HCT116 (cell line): ENCODE measurements at regions not wholly inside any gene's neighbourhood (a gene's known extent, or its start where the extent isn't known, plus 50 kb on each side); places are given as distances from the start of the nearest gene placed in this dataset.

Source experiments
- ATAC-seq: fragments of 200-7000 bp; cut with Tn5 transposase; 2 replicates; pipeline ENCODE4 v1.9.1; 2020; ENCODE audit warnings: mild to moderate bottlenecking, moderate library complexity
- BruUV-seq: library from RNA; stranded (reverse); fragments of 400-500 nt; replicated peaks from 2 replicates; lab custom pipeline; 2021; lab: Mats Ljungman, UMichigan
- CTCF ChIA-PET: fragments of 300-600 bp; sonication (Branson Sonifier 250); formaldehyde crosslinking; loops from one replicate; lab custom pipeline; 2021; ENCODE audit warnings: antibody characterized with exemption; lab: Charles Lee
- POLR2A ChIA-PET: fragments of 300-600, 350-600 bp; sonication (Branson Sonifier 250); formaldehyde crosslinking; loops from one replicate; lab custom pipeline; 2021; ENCODE audit warnings: antibody characterized with exemption; lab: Charles Lee
- RAD21 ChIA-PET, 2 experiments: fragments of 300-600 bp; sonication (Branson Sonifier 250); formaldehyde crosslinking; loops; one replicate each; lab custom pipeline; 2023; ENCODE audit warnings: low total read pairs in 2 of 2; ENCODE audit not compliant: uncharacterized antibody in 2 of 2, unreplicated experiment in 2 of 2, low non-redundant PET in 1 of 2; lab: Charles Lee
- DNase-seq: peaks from one replicate; pipeline ENCODE4 v3.0.0-alpha.2; 2010; ENCODE audit warnings: low read depth, low spot score
- H2AFZ ChIP-seq: fragments of 200-600 bp; shearing (Covaris generic), sonication (generic); 2 replicates; pipeline ENCODE4 v1.6.1; 2017; ENCODE audit warnings: low read depth, mixed run types, mixed read lengths, antibody characterized with exemption, low read length; ENCODE audit not compliant: poor library complexity, severe bottlenecking
- H3K27ac ChIP-seq: 2 replicates; pipeline ENCODE4 v1.5.1; 2012; ENCODE audit warnings: low read depth, low read length
- H3K27me3 ChIP-seq: fragments of 200-600 bp; sonication (generic); 2 replicates; pipeline ENCODE4 v1.6.1; 2016; ENCODE audit warnings: mixed run types, low read length, mixed read lengths; ENCODE audit not compliant: insufficient read depth
- H3K36me3 ChIP-seq, 2 experiments: fragments of 200-500 bp in 1 of 2; fragments of 200-600 bp in 1 of 2; sonication (Bioruptor generic) in 1 of 2; sonication (generic) in 1 of 2; 2 replicates each; pipeline versions ENCODE4 v1.5.1 to v1.6.1; 2014 to 2016; ENCODE audit warnings: low read length in 2 of 2, inconsistent platforms in 1 of 2, mixed read lengths in 1 of 2, mixed run types in 1 of 2; ENCODE audit not compliant: insufficient read depth in 2 of 2, control insufficient read depth in 1 of 2
- H3K4me1 ChIP-seq, 2 experiments: fragments of 200-600 bp in 1 of 2; sonication (generic) in 1 of 2; 2 replicates each; pipeline versions ENCODE4 v1.5.1 to v1.6.1; 2012 to 2017; ENCODE audit warnings: low read length in 2 of 2, inconsistent platforms in 1 of 2, mild to moderate bottlenecking in 1 of 2, mixed read lengths in 1 of 2, mixed run types in 1 of 2, moderate library complexity in 1 of 2; ENCODE audit not compliant: insufficient read depth in 2 of 2, control insufficient read depth in 1 of 2
- H3K4me2 ChIP-seq: fragments of 200-600 bp; sonication (generic); 2 replicates; pipeline ENCODE4 v1.6.1; 2017; ENCODE audit warnings: mixed run types, low read length, mixed read lengths
- H3K4me3 ChIP-seq, 2 experiments: fragments of 200-600 bp in 1 of 2; sonication (generic) in 1 of 2; replicated peaks in 1 of 2; 2 replicates each; pipeline ENCODE4 v1.5.1; 2011 to 2016; ENCODE audit warnings: low read length in 2 of 2, control low read depth in 1 of 2, low read depth in 1 of 2, mild to moderate bottlenecking in 1 of 2, mixed read lengths in 1 of 2, mixed run types in 1 of 2
- H3K79me2 ChIP-seq: fragments of 200-600 bp; sonication (generic); 2 replicates; pipeline ENCODE4 v1.6.1; 2017; ENCODE audit warnings: mild to moderate bottlenecking, mixed run types, low read length, moderate library complexity, mixed read lengths; ENCODE audit not compliant: insufficient read depth
- H3K9ac ChIP-seq: fragments of 200-600 bp; sonication (generic); 2 replicates; pipeline ENCODE4 v1.6.1; 2016; ENCODE audit warnings: low read length, mixed read lengths
- H3K9me2 ChIP-seq: fragments of 200-600 bp; sonication (generic), shearing (Covaris generic); 2 replicates; pipeline ENCODE4 v1.6.1; 2017; ENCODE audit warnings: mixed run types, mild to moderate bottlenecking, moderate library complexity; ENCODE audit not compliant: insufficient read depth
- H3K9me3 ChIP-seq, 2 experiments: fragments of 200-500 bp in 1 of 2; fragments of 200-600 bp in 1 of 2; sonication (Bioruptor generic) in 1 of 2; sonication (generic) in 1 of 2; 2 replicates each; pipeline ENCODE4 v1.6.1; 2014 to 2017; ENCODE audit warnings: low read length in 2 of 2, mixed read lengths in 2 of 2, inconsistent platforms in 1 of 2, low read depth in 1 of 2, mild to moderate bottlenecking in 1 of 2, mixed run types in 1 of 2, moderate library complexity in 1 of 2; ENCODE audit not compliant: control insufficient read depth in 1 of 2, insufficient read depth in 1 of 2
- H4K20me1 ChIP-seq: fragments of 200-600 bp; sonication (generic), shearing (Covaris generic); 2 replicates; pipeline ENCODE4 v1.6.1; 2017; ENCODE audit warnings: mixed run types, mild to moderate bottlenecking, moderate library complexity; ENCODE audit not compliant: insufficient read depth
- CBX3 ChIP-seq: IDR thresholded peaks from 2 replicates; pipeline ENCODE4 v1.6.1; 2012; ENCODE audit warnings: low read depth
- CTCF ChIP-seq, 3 experiments: fragments of 200-600 bp in 1 of 3; sonication (generic) in 1 of 3; IDR thresholded peaks in 2 of 3; conservative IDR thresholded peaks in 1 of 3; 2 replicates each; pipeline ENCODE4 v1.5.1; 2012 to 2017; ENCODE audit warnings: low read depth in 2 of 3, low read length in 2 of 3, antibody characterized with exemption in 1 of 3, borderline replicate concordance in 1 of 3, control low read depth in 1 of 3, mild to moderate bottlenecking in 1 of 3, mixed read lengths in 1 of 3, mixed run types in 1 of 3, moderate library complexity in 1 of 3; ENCODE audit not compliant: insufficient read depth in 1 of 3
- EGR1 ChIP-seq: IDR thresholded peaks from 2 replicates; pipeline ENCODE4 v1.6.1; 2012; ENCODE audit warnings: low read depth
- EZH2phosphoT487 ChIP-seq: fragments of 200-600 bp; IDR thresholded peaks from 2 replicates; pipeline ENCODE4 v1.6.1; 2018; ENCODE audit warnings: antibody characterized with exemption, borderline replicate concordance
- MAX ChIP-seq: IDR thresholded peaks from 2 replicates; pipeline ENCODE4 v1.6.1; 2012
- POLR2A ChIP-seq: IDR thresholded peaks from 2 replicates; pipeline ENCODE4 v1.7.0; 2011; ENCODE audit warnings: borderline replicate concordance; ENCODE audit not compliant: insufficient read depth, insufficient read length; ENCODE audit errors: extremely low read depth
- TCF7L2 ChIP-seq: IDR thresholded peaks from 2 replicates; pipeline ENCODE4 v1.7.0; 2011; ENCODE audit warnings: borderline replicate concordance, inconsistent platforms; ENCODE audit not compliant: insufficient read depth, insufficient read length; ENCODE audit errors: extremely low read depth
- intact Hi-C: fragments of 100-400 bp; cut with micrococcal nuclease; formaldehyde crosslinking; loops from 2 replicates; pipeline ENCODE4 v1.10.0; 2022

DNA sequence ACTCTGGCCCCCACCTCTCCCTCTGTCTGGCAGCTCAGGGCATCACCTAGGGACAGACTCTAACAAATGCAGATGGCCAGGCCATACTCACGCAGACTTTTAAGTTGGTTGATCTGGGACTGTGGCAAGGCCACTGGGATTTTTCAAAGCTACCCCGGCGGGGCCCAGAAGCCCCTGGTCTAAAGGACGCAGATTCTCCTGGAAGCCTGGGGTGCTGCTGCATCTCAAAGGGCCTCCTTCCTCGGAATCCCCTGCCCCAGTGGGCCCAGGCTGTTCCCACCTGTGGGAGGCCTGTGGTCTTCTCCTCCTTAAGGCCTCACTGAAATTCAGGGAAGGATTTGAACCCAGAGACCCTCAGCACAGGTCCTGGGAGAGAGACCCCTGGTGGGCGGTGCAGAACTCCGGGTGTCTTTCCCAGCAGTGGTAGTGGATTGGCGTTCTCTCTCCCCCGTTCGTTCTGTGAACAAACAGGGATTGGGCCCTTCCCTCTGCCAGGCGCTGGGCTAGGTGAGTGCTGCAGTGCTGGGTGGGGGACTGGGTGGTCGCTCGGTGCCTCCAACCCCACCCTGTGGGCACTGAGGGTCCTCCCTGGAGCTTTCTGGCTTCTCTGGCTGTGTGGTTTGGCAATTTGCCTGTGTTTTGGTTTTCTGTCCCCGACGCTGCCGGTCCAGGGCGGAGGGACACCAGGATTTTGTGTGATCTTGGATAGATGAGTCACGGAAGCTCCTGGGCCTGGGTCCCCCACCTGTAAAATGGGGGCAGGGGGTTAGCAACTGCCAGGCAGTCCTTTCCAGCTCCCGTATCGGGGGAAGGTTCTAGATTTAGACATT is 160.5 kb upstream of the GSE1 start:
- no peak overlapping the region for H3K4me3 ChIP-seq
- no peak overlapping the region; the same call in 1 of the 2 replicates for H3K27ac ChIP-seq
- no peaks in the 10 kb centered on the region for H3K9me2 ChIP-seq
- no peak for TF ChIP-seq EGR1
- no peak for TF ChIP-seq CTCF (IDR thresholded peaks at IDR 0.05 in 2 of 3, conservative IDR thresholded peaks at IDR 0.05 in 1 of 3; ENCODE audit: borderline replicate concordance in 1 of 3, insufficient read depth in 1 of 3, low read depth in 2 of 3, low read length in 2 of 3)
- TF ChIP-seq TCF7L2, result no peak
- no peak for TF ChIP-seq MAX
- no peak for TF ChIP-seq EZH2phosphoT487
- no peak for TF ChIP-seq CBX3
- TF ChIP-seq POLR2A, result no peak
- DNase-seq (no peak), ATAC-seq (no peak)
- no peaks in the 10 kb centered on the region for H3K79me2 ChIP-seq
- RAD21 ChIA-PET, result no interaction called here
- no peaks in the 10 kb centered on the region for H3K27me3 ChIP-seq
- peaks cover 5 to 10% of the 10 kb centered on the region in 2 experiments; a peak in 3 of 4 replicates for H3K4me1 ChIP-seq
- POLR2A ChIA-PET, result no interaction called here
- no peak overlapping the region for H3K4me2 ChIP-seq
- no TSS peak for BruUV-seq
- H3K9ac ChIP-seq, result no peak overlapping the region
- intact Hi-C loops, result no loop called here
- no peaks in the 10 kb centered on the region for H3K9me3 ChIP-seq
- H4K20me1 ChIP-seq, result no peaks in the 10 kb centered on the region
- H2AFZ ChIP-seq, result no peak overlapping the region
- no peaks in the 10 kb centered on the region for H3K36me3 ChIP-seq
- CTCF ChIA-PET, result no interaction called here
